GM18951 (cell line): ENCODE measurements at regions not wholly inside any gene's neighbourhood (a gene's known extent, or its start where the extent isn't known, plus 50 kb on each side); places are given as distances from the start of the nearest gene placed in this dataset.

Experiments
- POLR2A ChIP-seq: IDR thresholded peaks from 4 replicates; pipeline ENCODE4 v1.6.1; 2011; ENCODE audit warnings: mild to moderate bottlenecking; ENCODE audit not compliant: insufficient read length, insufficient read depth; ENCODE audit errors: extremely low read depth
- in situ Hi-C: fragments of 300-500 bp; cut with MboI; formaldehyde crosslinking; loops from one replicate; pipeline ENCODE4 v1.12.0; 2022; ENCODE audit warnings: low sequenced_read_pairs, mixed read lengths, inconsistent platforms; ENCODE audit not compliant: unreplicated experiment

DNA sequence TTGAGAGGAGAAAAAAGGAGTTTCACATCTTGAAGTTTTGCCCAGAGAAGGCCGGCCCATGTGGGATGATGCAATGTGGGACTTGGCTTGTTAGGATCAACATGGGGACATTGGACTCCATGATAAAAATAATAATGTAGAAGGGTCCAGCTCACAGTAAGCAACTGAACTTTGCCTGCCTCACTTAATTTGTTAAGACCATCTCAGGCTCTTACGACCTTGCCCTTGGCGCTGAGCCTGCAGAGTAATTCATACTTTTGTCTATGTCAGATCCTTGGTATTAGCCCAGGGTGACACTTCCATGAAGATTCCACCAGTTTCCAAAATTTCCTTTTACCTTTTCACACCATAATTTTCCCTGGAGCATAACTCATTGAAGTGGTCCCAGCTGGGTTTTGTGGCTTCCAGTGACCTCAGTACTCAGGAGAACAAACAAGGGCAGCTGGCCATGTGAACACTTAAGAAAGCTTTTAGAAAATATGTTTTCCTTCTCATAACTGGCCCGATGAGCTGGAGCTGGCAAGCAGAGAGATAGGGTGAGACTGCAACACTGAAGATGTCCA is 315.4 kb upstream of the RASGRP1 start:
- in situ Hi-C loops = no loop called here

DNA sequence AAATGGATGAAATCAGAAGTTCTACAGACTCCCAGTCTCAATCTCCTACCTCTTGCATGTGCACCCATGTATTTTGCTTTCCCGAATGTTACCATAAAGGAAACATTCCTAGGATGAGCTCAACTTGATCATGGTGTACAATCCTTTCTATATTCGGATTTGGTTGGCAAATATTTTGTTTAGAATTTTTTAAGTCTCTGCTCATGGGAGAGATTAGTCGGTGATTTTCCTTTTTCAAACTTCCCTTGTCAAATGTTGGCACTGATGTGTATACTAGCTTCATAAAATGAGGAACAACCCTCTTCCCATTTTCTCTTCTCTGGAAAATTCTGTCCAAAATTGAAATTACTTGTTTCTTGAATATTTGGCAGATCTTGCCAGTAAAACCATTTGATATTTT is 317.6 kb upstream of the RASGRP1 start:
- in situ Hi-C loops = no loop called here
- no peak for TF ChIP-seq POLR2A

More for the DNA sequence above, 315.4 kb upstream of the RASGRP1 start:
- TF ChIP-seq POLR2A = no peak

DNA sequence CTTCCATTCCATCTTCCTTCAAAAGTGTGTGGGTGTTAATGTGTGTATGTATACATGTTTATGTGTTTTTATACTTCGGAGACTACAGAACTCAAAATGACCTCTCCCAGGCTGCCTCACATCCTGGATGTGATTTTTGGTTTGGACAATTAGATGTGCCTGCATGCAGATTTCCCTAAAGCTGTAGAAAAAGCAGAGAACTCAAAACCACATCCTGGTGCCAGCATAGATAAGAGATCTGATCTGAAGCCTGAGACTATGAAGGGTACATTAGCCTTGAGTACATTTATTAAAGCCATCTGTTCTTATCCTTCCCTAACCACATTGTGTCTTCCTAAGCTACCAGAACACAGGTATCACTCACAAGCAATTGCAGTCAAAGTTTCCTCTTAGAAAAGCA is 319.4 kb upstream of the RASGRP1 start:
- in situ Hi-C loops = no loop called here
- no peak for TF ChIP-seq POLR2A

DNA sequence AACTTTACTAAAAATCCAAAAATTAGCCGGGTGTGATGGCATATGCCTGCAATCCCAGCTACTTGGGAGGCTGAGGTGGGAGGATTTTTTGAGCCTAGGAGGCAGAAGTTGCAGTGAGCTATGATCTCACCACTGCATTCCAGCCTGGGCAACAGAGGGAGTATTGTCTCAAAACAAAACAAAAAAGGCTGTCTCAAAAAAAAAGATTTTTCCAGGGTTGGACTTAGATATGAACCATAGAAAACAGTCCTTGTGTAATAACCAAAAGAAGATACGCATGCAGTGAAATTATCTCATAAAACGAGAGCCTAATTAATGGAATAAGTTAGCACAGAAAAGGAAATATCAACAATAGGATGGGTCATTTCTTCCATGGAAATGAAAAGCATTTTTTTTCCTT is 320.4 kb upstream of the RASGRP1 start:
- in situ Hi-C loops = no loop called here

DNA sequence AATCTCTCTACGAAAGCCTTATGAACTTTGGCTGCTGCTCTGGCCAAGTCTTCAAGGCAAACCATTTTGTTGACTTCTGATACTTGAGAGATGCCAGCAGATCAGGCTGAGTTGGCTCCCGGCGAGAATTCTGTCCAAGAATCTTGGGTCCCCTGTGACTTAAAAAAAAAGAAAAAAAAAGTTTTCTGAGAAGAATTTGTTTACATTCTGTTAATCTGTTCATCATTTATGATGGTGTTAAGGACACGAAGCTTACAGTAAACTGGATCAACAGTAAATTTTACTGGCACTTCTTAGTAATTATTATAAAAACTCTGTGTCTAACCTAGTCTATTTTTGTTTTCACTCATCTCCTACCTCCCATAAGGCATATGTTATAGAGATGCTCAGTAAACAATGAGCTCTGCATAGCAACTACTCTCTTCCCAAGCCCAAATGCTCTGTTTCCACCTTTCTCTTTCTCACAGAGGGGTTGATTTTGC is 320.9 kb upstream of the RASGRP1 start:
- TF ChIP-seq POLR2A = no peak
- in situ Hi-C loops = no loop called here

More for the DNA sequence above, 320.4 kb upstream of the RASGRP1 start:
- TF ChIP-seq POLR2A = no peak

DNA sequence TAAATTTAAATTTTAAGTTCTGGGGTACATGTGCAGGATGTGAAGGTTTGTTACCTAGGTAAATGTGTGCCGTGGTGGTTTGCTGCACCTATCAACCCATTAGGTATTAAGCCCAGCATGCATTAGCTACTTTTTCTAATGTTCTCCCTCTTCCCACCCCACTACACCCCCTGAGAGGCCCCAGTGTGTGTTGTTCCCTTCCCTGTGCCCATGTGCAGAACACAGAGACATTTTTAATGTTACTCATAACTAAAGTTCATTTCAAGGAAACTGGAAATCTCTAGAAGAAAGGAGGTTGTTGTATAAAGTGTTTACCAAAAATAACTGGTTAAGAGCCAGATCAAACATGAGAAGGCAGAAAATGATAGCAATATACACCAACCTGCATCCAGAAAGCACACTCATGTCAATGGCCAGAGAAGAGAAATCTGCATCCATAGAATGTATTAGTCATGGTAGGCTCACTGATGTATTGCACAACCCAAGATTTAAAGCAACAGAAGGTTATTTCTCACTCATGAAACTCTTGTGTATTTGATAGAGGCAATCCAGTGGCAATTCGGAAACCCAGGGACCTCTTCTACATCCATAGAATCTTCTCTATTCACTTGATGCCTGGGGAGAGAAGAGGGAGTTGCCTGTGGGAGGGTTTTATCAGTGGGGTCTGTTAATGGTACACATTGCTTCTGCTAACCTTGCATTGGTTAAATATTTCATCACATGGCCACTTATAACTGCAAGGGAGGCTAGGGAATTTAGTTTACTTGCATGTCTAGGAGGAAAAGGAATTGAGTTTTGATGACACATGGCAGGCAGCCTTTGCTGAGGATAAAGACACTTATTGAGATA is 321.9 kb upstream of the RASGRP1 start:
- in situ Hi-C loops = no loop called here
- no peak for TF ChIP-seq POLR2A

DNA sequence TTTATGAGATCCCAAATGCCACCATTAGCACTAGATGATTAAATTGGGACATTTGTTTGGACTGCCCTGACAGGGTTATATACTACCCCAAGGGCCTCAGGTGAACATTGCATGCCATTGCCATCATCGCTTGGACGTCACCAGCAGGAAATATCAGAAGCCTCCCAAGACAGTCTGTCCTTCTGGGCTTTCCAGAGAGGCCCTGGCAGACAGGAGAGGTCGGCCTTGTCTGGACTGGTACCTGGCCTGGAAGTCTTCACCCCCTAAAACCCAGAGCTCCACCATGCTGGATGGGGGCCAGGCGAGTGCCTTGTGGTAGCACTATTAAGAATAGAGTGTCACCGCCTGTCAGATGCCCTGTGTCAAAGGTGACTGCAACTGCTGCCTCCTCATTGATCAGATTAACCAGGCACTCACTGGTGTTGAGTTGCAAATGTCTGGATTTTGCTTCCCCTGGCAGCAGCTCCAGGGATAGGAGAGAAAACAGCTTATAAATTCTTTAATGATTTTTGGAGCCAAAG is 324.1 kb upstream of the RASGRP1 start:
- no peak for TF ChIP-seq POLR2A
- in situ Hi-C loops = no loop called here

DNA sequence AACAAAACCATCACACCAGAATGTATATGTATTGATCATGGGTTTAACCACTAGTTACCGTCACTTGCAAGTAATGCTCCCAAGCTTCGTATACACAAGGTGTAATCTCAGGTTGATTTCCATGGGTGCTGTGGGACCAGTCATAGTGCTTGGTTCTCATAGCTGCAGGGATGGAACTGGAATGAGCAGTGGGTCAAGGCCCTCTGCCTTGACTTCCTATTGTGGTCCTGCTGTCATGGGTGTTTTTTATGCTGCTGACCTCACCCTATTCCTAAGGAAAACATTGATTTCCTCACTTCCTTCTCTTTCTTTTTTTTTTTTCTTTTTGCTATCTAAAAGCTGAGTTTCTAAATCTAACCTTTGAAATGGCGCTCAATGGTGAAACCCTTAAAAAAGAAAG is 325.6 kb upstream of the RASGRP1 start:
- in situ Hi-C loops = no loop called here
- TF ChIP-seq POLR2A = no peak

DNA sequence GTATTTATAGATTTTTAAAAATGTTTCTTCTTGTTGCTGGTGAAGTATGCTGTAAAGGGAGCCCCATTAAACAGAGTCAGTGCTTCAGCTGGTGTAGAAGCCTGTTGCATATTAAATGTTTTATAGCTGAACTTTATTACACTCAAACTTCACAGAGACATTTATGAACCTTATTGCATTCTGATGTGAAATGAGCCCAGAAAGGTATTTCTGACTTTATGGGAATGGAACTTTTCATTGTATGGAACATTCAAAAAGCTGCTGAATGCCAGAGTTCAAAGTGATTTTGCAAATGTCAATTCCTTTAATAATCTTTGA is 329.3 kb upstream of the RASGRP1 start:
- no peak for TF ChIP-seq POLR2A
- in situ Hi-C loops = no loop called here

DNA sequence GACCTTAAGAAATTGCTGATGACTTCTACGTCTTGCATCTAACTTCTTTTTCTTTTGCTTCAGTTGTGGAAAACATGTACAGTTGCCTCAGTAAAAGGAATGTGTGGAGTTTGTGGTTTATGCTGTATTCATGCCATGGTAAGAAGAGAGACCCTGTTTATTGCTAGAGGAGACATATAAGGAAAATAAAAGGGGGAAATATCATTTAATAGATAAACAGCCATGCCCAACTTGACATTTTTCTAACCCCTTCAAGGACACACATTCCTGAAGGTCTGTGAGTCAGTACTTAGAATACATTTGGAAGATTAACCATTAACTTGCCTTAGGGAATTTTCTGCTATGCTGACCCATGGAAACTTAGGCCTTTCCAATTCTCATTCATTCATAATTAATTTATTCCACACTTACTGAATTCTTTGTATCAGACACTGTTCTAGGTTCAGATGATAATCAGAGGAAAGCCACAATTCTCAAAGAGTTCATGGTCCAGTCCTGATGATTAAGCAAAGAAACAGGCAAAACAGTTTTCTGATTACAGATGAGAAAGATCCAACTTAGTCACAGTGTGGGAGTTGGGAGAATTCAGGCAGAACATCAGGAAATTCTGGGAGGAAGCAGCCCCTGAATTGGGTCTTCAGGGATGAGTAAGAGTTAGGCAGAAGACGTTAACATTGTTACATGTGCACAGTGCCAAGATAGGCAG is 329.8 kb upstream of the RASGRP1 start:
- no peak for TF ChIP-seq POLR2A
- in situ Hi-C loops = no loop called here

DNA sequence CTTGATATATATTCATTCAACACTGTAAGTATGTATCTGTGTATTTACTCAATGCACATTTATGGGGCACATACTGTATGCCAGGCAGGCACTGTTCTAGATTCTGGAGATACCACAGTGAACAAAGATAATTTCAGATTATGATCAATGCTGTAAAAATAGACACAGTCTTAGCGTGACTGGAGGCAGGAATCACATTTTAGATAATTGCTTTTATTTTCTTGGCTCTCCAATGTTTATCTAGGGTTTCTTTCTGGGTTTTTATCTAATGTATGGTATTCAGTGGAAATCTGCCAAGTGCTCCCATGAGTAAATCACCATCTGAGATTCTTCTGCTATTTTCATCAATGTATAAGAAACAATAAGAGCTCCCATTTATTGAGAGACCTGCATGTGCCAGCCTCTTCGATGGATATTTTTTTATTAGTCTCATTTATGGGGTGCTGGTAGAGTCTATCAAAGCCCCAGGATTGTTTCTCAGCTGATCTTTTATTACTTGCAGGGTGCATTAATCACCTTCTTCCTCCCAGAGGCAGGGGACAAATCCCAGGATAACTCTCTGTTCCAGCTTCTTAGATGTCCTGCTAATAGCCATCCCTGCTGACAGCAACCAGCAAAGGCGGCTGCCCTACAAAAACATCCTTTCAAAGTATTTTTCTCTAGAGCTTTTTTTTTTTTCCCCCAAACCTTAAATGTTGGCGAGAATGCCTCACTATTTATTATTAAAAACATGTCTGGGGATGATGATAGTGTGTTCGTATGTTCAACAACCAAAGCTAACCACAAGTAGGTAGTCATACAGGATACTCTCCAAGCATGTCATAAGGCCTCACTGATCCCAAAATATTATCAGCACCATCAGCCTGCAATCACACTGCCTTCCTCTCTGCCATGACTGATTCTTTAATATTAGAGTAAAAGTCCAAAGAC is 331.0 kb upstream of the RASGRP1 start:
- no peak for TF ChIP-seq POLR2A
- in situ Hi-C loops = no loop called here

DNA sequence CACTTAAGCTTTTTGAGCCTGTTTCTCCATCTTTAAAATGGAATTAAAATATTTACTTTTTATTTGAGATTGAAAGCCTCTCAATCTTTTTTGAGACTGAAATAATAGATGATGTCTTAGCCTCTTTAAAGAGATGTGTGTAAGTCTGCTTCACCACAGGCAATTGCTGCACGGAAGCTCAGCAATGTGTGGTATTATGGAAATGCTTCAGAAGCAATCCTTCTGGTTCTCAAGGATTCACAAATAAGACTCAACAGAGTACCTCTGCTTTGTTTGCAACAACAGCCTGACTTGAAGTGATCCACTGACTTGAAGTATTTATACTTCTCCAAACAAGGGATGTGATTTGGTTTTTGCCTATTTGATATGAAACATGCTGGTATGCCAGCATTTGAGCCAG is 332.0 kb upstream of the RASGRP1 start:
- no peak for TF ChIP-seq POLR2A
- in situ Hi-C loops = no loop called here
